B cell (primary cell): ENCODE measurements at regions not wholly inside any gene's neighbourhood (a gene's known extent, or its start where the extent isn't known, plus 50 kb on each side); places are given as distances from the start of the nearest gene placed in this dataset.

ENCODE experiments used
- EZH2 ChIP-seq: IDR thresholded peaks from 2 replicates; pipeline ENCODE4 v1.6.1; 2012; ENCODE audit warnings: borderline replicate concordance, low read depth, mild to moderate bottlenecking, moderate library complexity, low read length; ENCODE audit not compliant: insufficient read depth, poor library complexity, severe bottlenecking
- TF ChIP-seq, protein P1 (sequence below): fragments of 200-600 bp; IDR thresholded peaks from one replicate; pipeline ENCODE4 v1.8.0; 2022; ENCODE audit warnings: antibody characterized with exemption, mild to moderate bottlenecking

GRCh38 chr19:31085125-31085524, 264.1 kb downstream of the TSHZ3 start:
- TF ChIP-seq, protein P1, sequence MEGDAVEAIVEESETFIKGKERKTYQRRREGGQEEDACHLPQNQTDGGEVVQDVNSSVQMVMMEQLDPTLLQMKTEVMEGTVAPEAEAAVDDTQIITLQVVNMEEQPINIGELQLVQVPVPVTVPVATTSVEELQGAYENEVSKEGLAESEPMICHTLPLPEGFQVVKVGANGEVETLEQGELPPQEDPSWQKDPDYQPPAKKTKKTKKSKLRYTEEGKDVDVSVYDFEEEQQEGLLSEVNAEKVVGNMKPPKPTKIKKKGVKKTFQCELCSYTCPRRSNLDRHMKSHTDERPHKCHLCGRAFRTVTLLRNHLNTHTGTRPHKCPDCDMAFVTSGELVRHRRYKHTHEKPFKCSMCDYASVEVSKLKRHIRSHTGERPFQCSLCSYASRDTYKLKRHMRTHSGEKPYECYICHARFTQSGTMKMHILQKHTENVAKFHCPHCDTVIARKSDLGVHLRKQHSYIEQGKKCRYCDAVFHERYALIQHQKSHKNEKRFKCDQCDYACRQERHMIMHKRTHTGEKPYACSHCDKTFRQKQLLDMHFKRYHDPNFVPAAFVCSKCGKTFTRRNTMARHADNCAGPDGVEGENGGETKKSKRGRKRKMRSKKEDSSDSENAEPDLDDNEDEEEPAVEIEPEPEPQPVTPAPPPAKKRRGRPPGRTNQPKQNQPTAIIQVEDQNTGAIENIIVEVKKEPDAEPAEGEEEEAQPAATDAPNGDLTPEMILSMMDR = no peak
- TF ChIP-seq EZH2 = no peak
